ENCODE measurements at regions not wholly inside any gene's neighbourhood (a gene's known extent, or its start where the extent isn't known, plus 50 kb on each side); places are given as distances from the start of the nearest gene placed in this dataset.

GRCh38 chr6:19983374-19983773 is 146.2 kb downstream of the ID4 start:
- no peaks in the 10 kb centered on the region for H3K36me3 Mint-ChIP-seq (ENCODE audit: insufficient read depth)
- no peak for DNase-seq (ENCODE audit: low spot score in 2 of 2)
- peaks cover 55% of the 10 kb centered on the region for H3K27me3 Mint-ChIP-seq
- H3K9me3 Mint-ChIP-seq: no peaks in the 10 kb centered on the region
- H3K27ac Mint-ChIP-seq (ENCODE audit: low read depth): no peak overlapping the region
- no peak for ATAC-seq (replicated peaks; ENCODE audit: extremely low read depth, poor library complexity, severe bottlenecking)
- H3K4me1 Mint-ChIP-seq: no peaks in the 10 kb centered on the region
- no peak overlapping the region for H3K4me3 Mint-ChIP-seq

GRCh38 chr6:19986691-19987438 is 149.7 kb downstream of the ID4 start:
- no peak for ATAC-seq (replicated peaks; ENCODE audit: extremely low read depth, poor library complexity, severe bottlenecking)
- Mint-ChIP-seq H3K4me1 (no peaks in the 10 kb centered on the region), H3K36me3 (ENCODE audit: insufficient read depth) (no peaks in the 10 kb centered on the region), H3K4me3 (no peak overlapping the region), H3K9me3 (no peaks in the 10 kb centered on the region), H3K27ac (ENCODE audit: low read depth) (no peak overlapping the region), H3K27me3 (peaks cover 71% of the 10 kb centered on the region)
- no peak for DNase-seq (ENCODE audit: low spot score in 2 of 2)

GRCh38 chr6:19988555-19988954 is 151.4 kb downstream of the ID4 start:
- no peak for ATAC-seq (replicated peaks; ENCODE audit: extremely low read depth, poor library complexity, severe bottlenecking)
- Mint-ChIP-seq H3K27me3 (peaks cover 64% of the 10 kb centered on the region), H3K27ac (ENCODE audit: low read depth) (no peak overlapping the region), H3K4me3 (no peak overlapping the region), H3K4me1 (no peaks in the 10 kb centered on the region), H3K9me3 (no peaks in the 10 kb centered on the region), H3K36me3 (ENCODE audit: insufficient read depth) (no peaks in the 10 kb centered on the region)
- no peak for DNase-seq (ENCODE audit: low spot score in 2 of 2)

DNA sequence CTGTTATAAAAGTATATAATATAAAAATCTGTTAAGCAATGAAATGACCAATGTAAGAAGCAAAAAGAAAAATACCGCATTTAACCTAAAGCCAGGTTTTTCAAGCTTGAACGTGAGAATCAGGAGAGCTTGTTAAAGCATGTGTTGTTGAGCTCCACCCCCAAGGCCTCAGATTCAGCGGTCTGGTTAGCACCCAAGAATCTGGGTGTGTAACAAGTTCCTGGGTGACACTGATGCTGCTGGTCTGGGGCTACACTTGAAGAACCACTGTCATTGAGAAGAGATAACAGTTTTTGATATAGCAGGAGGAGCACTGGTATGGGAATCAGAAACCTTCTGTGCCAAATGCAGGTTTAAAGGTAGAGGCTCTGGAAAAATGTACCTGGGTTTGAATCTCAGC is 154.0 kb downstream of the ID4 start:
- ATAC-seq (replicated peaks; ENCODE audit: extremely low read depth, poor library complexity, severe bottlenecking) (no peak), DNase-seq (ENCODE audit: low spot score in 2 of 2) (no peak)
- H3K27me3 Mint-ChIP-seq: peaks cover 61% of the 10 kb centered on the region
- no peak overlapping the region for H3K4me3 Mint-ChIP-seq
- no peak overlapping the region for H3K27ac Mint-ChIP-seq (ENCODE audit: low read depth)
- no peaks in the 10 kb centered on the region for H3K4me1 Mint-ChIP-seq
- H3K36me3 Mint-ChIP-seq (ENCODE audit: insufficient read depth): no peaks in the 10 kb centered on the region
- H3K9me3 Mint-ChIP-seq: no peaks in the 10 kb centered on the region

DNA sequence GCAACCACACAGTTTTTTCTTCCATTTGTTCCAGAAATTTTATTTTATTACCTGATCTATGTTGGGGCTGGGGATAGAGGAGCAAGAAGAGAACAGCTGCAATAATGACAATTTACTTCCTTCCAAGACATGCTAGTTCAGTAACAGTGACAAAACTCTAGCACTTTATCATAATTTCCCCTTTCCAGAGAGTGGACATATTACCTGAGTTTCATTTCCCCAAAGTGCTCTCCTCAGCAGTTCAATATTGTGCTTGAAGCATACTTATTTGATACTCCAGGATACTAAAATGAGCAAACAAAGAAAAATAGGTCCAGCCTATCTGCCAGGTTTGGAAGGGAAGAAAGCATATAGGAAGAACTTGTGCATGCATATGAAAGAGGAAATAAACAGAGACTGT is 157.7 kb downstream of the ID4 start:
- peaks cover 3% of the 10 kb centered on the region for H3K4me1 Mint-ChIP-seq
- H3K4me3 Mint-ChIP-seq: no peak overlapping the region
- H3K9me3 Mint-ChIP-seq: peaks cover 4% of the 10 kb centered on the region
- H3K27ac Mint-ChIP-seq (ENCODE audit: low read depth): no peak overlapping the region
- H3K36me3 Mint-ChIP-seq (ENCODE audit: insufficient read depth): no peaks in the 10 kb centered on the region
- DNase-seq (ENCODE audit: low spot score in 2 of 2) (no peak), ATAC-seq (replicated peaks; ENCODE audit: extremely low read depth, poor library complexity, severe bottlenecking) (no peak)
- H3K27me3 Mint-ChIP-seq: peaks cover 32% of the 10 kb centered on the region

DNA sequence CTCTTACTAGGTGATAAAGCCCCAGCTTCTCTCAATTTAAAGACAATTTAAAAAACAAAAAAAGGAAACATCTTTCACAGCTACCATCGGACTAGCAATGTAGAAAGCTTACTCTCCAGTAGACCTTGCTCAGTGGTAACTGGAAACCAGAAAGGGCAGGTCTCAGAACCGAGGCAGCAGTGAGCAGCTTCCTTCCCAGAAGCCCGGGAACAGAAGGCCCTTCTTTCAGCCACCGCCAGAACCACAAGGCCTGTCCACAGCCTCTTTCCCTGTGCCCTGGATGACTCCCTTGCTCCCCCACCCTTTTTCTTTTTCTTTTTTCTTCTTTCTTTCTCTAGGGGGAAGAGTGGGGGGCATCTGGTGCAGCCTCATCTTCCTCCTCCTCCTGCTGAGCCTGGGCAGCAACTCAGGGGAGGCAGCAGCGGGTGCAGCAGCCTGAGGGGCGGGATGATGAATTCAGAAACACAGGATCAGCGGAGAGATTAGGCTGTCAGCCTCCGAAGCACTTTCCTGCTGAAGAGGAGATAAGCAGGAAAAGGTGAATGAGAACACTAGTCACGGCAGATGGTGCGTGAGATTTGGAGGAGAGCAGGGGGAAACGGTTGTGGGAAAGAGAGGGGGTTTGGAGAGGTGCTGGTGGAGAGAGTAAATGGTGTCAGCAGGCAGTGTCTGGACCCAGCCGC is 158.5 kb downstream of the ID4 start:
- ATAC-seq (replicated peaks; ENCODE audit: extremely low read depth, poor library complexity, severe bottlenecking) (no peak), DNase-seq (ENCODE audit: low spot score in 2 of 2) (no peak)
- H3K9me3 Mint-ChIP-seq: peaks cover 6% of the 10 kb centered on the region
- H3K4me3 Mint-ChIP-seq: no peak overlapping the region
- peaks cover 5% of the 10 kb centered on the region for H3K4me1 Mint-ChIP-seq
- peaks cover 32% of the 10 kb centered on the region for H3K27me3 Mint-ChIP-seq
- H3K36me3 Mint-ChIP-seq (ENCODE audit: insufficient read depth): no peaks in the 10 kb centered on the region
- no peak overlapping the region for H3K27ac Mint-ChIP-seq (ENCODE audit: low read depth)

GRCh38 chr6:19997104-19997503 is 159.9 kb downstream of the ID4 start:
- peaks cover 5% of the 10 kb centered on the region for H3K4me1 Mint-ChIP-seq
- H3K27me3 Mint-ChIP-seq: peaks cover 27% of the 10 kb centered on the region
- H3K27ac Mint-ChIP-seq (ENCODE audit: low read depth): no peak overlapping the region
- no peaks in the 10 kb centered on the region for H3K36me3 Mint-ChIP-seq (ENCODE audit: insufficient read depth)
- H3K9me3 Mint-ChIP-seq: peaks cover 6% of the 10 kb centered on the region
- no peak for ATAC-seq (replicated peaks; ENCODE audit: extremely low read depth, poor library complexity, severe bottlenecking)
- no peak for DNase-seq (ENCODE audit: low spot score in 2 of 2)
- H3K4me3 Mint-ChIP-seq: no peak overlapping the region

DNA sequence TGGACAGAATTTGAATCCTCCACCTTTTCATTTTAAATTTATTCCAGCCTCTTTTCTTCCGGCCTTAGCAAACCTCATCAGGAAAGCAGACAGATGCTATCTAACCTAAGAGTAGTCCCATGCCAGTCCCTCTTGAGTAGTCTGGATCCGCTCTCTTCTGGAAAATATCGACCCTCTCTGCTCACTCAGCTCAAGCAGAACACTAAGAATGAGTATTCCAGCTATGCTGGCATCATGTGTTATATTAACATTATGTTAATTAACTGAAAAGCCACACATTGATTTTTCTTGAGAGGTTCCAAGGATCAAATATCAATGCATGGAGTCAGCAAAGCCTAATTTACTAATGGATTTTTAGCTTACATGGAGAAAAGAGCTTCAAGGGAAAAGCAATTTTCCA is 161.4 kb downstream of the ID4 start:
- Mint-ChIP-seq H3K27me3 (peaks cover 19% of the 10 kb centered on the region), H3K4me1 (peaks cover 5% of the 10 kb centered on the region), H3K9me3 (peaks cover 6% of the 10 kb centered on the region), H3K4me3 (no peak overlapping the region), H3K27ac (ENCODE audit: low read depth) (no peak overlapping the region), H3K36me3 (ENCODE audit: insufficient read depth) (no peaks in the 10 kb centered on the region)
- no peak for DNase-seq (ENCODE audit: low spot score in 2 of 2)
- no peak for ATAC-seq (replicated peaks; ENCODE audit: extremely low read depth, poor library complexity, severe bottlenecking)

GRCh38 chr6:19999319-20000191 is 162.4 kb downstream of the ID4 start:
- peaks cover 6% of the 10 kb centered on the region for H3K9me3 Mint-ChIP-seq
- ATAC-seq (replicated peaks; ENCODE audit: extremely low read depth, poor library complexity, severe bottlenecking) (no peak), DNase-seq (ENCODE audit: low spot score in 2 of 2) (no peak)
- H3K4me1 Mint-ChIP-seq: peaks cover 5% of the 10 kb centered on the region
- no peak overlapping the region for H3K4me3 Mint-ChIP-seq
- H3K27me3 Mint-ChIP-seq: peaks cover 22% of the 10 kb centered on the region
- H3K36me3 Mint-ChIP-seq (ENCODE audit: insufficient read depth): no peaks in the 10 kb centered on the region
- no peak overlapping the region for H3K27ac Mint-ChIP-seq (ENCODE audit: low read depth)

DNA sequence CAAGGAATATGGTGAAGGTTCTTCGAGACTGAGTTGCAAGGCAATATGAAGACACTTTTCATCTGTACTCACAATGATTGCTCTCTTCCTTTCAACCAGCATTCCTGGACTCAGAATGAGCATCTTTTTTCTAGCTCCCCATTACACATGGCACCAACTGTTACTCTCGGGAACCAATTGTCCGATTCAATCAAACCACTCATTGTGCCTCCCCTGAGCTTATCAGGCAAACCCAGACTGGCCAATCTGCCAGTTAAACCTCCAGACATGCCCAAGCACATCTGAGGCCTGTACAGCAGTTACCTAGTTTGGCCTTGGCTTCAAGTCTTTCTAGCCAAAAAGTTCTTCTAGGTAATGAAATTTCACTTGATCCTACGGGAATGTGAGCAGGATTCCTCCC is 164.1 kb downstream of the ID4 start:
- H3K4me3 Mint-ChIP-seq: no peak overlapping the region
- H3K27me3 Mint-ChIP-seq: peaks cover 16% of the 10 kb centered on the region
- H3K9me3 Mint-ChIP-seq: peaks cover 6% of the 10 kb centered on the region
- DNase-seq (ENCODE audit: low spot score in 2 of 2): no peak
- H3K4me1 Mint-ChIP-seq: peaks cover 5% of the 10 kb centered on the region
- H3K36me3 Mint-ChIP-seq (ENCODE audit: insufficient read depth): no peaks in the 10 kb centered on the region
- H3K27ac Mint-ChIP-seq (ENCODE audit: low read depth): no peak overlapping the region
- ATAC-seq (replicated peaks; ENCODE audit: extremely low read depth, poor library complexity, severe bottlenecking): no peak

- Mint-ChIP-seq H3K9me3 (no peaks in the 10 kb centered on the region), H3K27ac (ENCODE audit: low read depth) (no peak overlapping the region), H3K4me3 (no peak overlapping the region), H3K36me3 (ENCODE audit: insufficient read depth) (no peaks in the 10 kb centered on the region), H3K27me3 (peaks cover 52% of the 10 kb centered on the region), H3K4me1 (no peaks in the 10 kb centered on the region)
- ATAC-seq (replicated peaks; ENCODE audit: extremely low read depth, poor library complexity, severe bottlenecking): no peak
- DNase-seq (ENCODE audit: low spot score in 2 of 2): no peak
These were observed 168.9 kb downstream of the ID4 start for GRCh38 chr6:20006037-20006436.

GRCh38 chr6:20008131-20008530 is 171.0 kb downstream of the ID4 start:
- Mint-ChIP-seq H3K9me3 (no peaks in the 10 kb centered on the region), H3K4me3 (no peak overlapping the region), H3K36me3 (ENCODE audit: insufficient read depth) (no peaks in the 10 kb centered on the region), H3K27me3 (peaks cover 68% of the 10 kb centered on the region), H3K4me1 (no peaks in the 10 kb centered on the region), H3K27ac (ENCODE audit: low read depth) (no peak overlapping the region)
- ATAC-seq (replicated peaks; ENCODE audit: extremely low read depth, poor library complexity, severe bottlenecking) (no peak), DNase-seq (ENCODE audit: low spot score in 2 of 2) (no peak)
